ENCODE measurements at regions not wholly inside any gene's neighbourhood (a gene's known extent, or its start where the extent isn't known, plus 50 kb on each side); places are given as distances from the start of the nearest gene placed in this dataset.
"Not testable (repeated sequence)": the region's sequence is repeated elsewhere in the genome, so short reads cannot be mapped to it uniquely, and the experiment has no call there.

DNA sequence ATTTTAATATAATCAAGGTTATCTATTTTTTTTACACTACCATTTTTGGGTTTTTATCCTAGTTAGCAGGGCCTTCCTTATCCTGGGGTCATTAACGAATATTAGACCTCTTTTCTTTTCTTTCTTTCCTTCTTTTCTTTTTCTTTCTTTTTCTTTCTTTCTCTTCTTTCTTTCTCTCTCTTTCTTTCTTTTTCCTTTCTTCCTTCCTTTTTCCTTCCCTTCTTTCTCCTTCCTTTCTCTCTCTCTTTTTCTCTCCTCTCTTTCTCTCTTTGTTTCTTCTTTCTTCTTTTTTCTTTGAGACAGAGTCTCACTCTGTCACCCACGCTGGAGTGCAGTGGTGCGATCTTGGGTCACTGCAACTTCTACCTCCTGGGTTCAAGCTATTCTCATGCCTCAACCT lies 120.4 kb upstream of the PDE7B start:
- no peak overlapping the region for H3K9ac ChIP-seq (ENCODE audit: low read depth in 1 of 2, low read length in 2 of 2)
- H3K4me1 ChIP-seq (ENCODE audit: control insufficient read depth in 4 of 4, insufficient read depth in 4 of 4, low read length in 3 of 4): no peaks in the 10 kb centered on the region
- H3K27ac ChIP-seq (ENCODE audit: low read depth in 1 of 2, low read length in 2 of 2): no peak overlapping the region
- TF ChIP-seq TAF1 (conservative IDR thresholded peaks at IDR 0.05) (no peak), SP1 (IDR thresholded peaks at IDR 0.05) (no peak), FOXA1 (IDR thresholded peaks at IDR 0.05) (no peak), HNF4A (conservative IDR thresholded peaks at IDR 0.05) (no peak), FOXA2 (IDR thresholded peaks at IDR 0.05) (no peak), JUND (IDR thresholded peaks at IDR 0.05) (no peak), RXRA (IDR thresholded peaks at IDR 0.05) (no peak)
- TF ChIP-seq, protein P1, sequence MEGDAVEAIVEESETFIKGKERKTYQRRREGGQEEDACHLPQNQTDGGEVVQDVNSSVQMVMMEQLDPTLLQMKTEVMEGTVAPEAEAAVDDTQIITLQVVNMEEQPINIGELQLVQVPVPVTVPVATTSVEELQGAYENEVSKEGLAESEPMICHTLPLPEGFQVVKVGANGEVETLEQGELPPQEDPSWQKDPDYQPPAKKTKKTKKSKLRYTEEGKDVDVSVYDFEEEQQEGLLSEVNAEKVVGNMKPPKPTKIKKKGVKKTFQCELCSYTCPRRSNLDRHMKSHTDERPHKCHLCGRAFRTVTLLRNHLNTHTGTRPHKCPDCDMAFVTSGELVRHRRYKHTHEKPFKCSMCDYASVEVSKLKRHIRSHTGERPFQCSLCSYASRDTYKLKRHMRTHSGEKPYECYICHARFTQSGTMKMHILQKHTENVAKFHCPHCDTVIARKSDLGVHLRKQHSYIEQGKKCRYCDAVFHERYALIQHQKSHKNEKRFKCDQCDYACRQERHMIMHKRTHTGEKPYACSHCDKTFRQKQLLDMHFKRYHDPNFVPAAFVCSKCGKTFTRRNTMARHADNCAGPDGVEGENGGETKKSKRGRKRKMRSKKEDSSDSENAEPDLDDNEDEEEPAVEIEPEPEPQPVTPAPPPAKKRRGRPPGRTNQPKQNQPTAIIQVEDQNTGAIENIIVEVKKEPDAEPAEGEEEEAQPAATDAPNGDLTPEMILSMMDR (IDR thresholded peaks at IDR 0.05; ENCODE audit: low read depth, low read length, missing input control): no peak
- H3K36me3 ChIP-seq (ENCODE audit: control insufficient read depth in 4 of 4, insufficient read depth in 3 of 4, low read depth in 1 of 4, low read length in 3 of 4): no peaks in the 10 kb centered on the region
- no peak for DNase-seq (ENCODE audit: low spot score)
- 95% methylated on average over 3 of the region's 3 CpGs for WGBS
- H3K4me3 ChIP-seq (ENCODE audit: low read depth in 1 of 3, low read length in 3 of 3): no peak overlapping the region
- no peaks in the 10 kb centered on the region for H3K27me3 ChIP-seq (ENCODE audit: control insufficient read depth in 4 of 4, insufficient read depth in 4 of 4, low read length in 3 of 4)
- peaks cover 0 to 2% (median 0%) of the 10 kb centered on the region in 4 donors for H3K9me3 ChIP-seq (ENCODE audit: control insufficient read depth in 4 of 4, low read length in 3 of 4)

DNA sequence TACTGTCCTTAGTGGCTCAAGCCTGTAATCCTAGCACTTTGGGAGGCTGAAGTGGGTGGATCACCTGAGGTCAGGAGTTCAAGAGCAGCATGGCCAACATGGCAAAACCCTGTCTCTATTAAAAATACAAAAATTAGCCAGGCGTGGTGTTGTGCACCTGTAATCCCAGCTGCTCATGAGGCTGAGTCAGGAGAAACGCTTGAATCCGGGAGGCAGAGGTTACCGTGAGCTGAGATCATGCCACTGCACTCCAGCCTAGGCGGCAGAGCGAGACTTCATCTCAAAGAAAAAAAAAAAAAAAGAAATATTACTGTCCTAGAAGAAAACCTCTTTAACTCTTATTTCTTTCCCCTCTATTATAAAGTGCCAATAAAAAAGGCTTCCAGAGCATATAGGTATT lies 115.2 kb upstream of the PDE7B start:
- not testable (repeated sequence) for H3K4me1 ChIP-seq (ENCODE audit: control insufficient read depth in 4 of 4, insufficient read depth in 4 of 4, low read length in 3 of 4); DNase-seq (ENCODE audit: low spot score); H3K36me3 ChIP-seq (ENCODE audit: control insufficient read depth in 4 of 4, insufficient read depth in 3 of 4, low read depth in 1 of 4, low read length in 3 of 4); H3K9ac ChIP-seq (ENCODE audit: low read depth in 1 of 2, low read length in 2 of 2); H3K9me3 ChIP-seq (ENCODE audit: control insufficient read depth in 4 of 4, low read length in 3 of 4); H3K4me3 ChIP-seq (ENCODE audit: low read depth in 1 of 3, low read length in 3 of 3); H3K27me3 ChIP-seq (ENCODE audit: control insufficient read depth in 4 of 4, insufficient read depth in 4 of 4, low read length in 3 of 4); H3K27ac ChIP-seq (ENCODE audit: low read depth in 1 of 2, low read length in 2 of 2)
- 95% methylated on average over 6 of the region's 6 CpGs for WGBS

DNA sequence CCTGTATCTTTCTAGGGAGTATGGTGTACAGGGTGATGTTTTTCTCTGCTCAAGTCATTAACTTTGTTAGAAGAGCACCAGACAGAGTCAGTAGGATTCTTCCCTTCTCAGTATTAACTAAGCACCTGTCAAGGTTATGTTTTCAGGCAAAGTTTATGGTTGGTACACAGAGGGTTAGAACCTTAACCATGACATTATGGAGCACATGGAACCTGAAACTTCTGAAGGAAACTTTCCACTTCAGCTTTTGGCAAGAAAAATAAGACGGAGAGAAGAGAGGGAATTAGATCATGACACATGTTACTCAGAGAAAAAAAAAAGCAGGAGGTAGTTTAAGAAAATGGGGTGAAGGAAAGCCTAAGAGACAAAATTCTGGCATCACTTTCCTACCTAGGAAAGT lies 112.9 kb upstream of the PDE7B start:
- Histone ChIP-seq H3K36me3 (ENCODE audit: control insufficient read depth in 4 of 4, insufficient read depth in 3 of 4, low read depth in 1 of 4, low read length in 3 of 4) (no peaks in the 10 kb centered on the region), H3K9ac (ENCODE audit: low read depth in 1 of 2, low read length in 2 of 2) (no peak overlapping the region), H3K4me3 (ENCODE audit: low read depth in 1 of 3, low read length in 3 of 3) (no peak overlapping the region), H3K27me3 (ENCODE audit: control insufficient read depth in 4 of 4, insufficient read depth in 4 of 4, low read length in 3 of 4) (no peaks in the 10 kb centered on the region), H3K9me3 (ENCODE audit: control insufficient read depth in 4 of 4, low read length in 3 of 4) (no peaks in the 10 kb centered on the region), H3K27ac (ENCODE audit: low read depth in 1 of 2, low read length in 2 of 2) (no peak overlapping the region), H3K4me1 (ENCODE audit: control insufficient read depth in 4 of 4, insufficient read depth in 4 of 4, low read length in 3 of 4) (no peaks in the 10 kb centered on the region)
- 69% methylated on average over 1 of the region's 1 CpG for WGBS
- TF ChIP-seq, protein P2, sequence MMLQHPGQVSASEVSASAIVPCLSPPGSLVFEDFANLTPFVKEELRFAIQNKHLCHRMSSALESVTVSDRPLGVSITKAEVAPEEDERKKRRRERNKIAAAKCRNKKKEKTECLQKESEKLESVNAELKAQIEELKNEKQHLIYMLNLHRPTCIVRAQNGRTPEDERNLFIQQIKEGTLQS (IDR thresholded peaks at IDR 0.05): no peak
- no peak for DNase-seq (ENCODE audit: low spot score)

DNA sequence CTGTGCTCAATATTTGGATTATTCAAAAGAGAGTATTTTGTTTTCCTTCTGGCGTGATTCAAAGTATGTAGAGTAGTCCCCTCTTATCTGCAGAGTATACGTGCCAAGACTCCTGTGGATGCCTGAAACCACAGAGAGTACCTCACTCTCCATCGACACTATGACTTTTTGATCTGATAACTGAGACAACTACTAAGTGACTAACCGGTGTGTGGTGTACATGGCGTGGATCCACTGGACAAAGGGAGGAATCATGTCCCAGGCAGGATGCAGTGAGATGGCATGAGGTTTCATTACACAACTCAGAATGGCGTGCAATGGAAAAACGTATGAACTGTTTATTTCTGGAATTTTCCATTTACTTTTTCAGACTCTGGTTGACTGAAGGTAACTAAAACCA lies 112.2 kb upstream of the PDE7B start:
- Histone ChIP-seq H3K9me3 (ENCODE audit: control insufficient read depth in 4 of 4, low read length in 3 of 4) (no peaks in the 10 kb centered on the region), H3K9ac (ENCODE audit: low read depth in 1 of 2, low read length in 2 of 2) (no peak overlapping the region)

More for the DNA sequence above, 112.2 kb upstream of the PDE7B start:
- H3K27me3 ChIP-seq (ENCODE audit: control insufficient read depth in 4 of 4, insufficient read depth in 4 of 4, low read length in 3 of 4): no peaks in the 10 kb centered on the region
- no peaks in the 10 kb centered on the region for H3K36me3 ChIP-seq (ENCODE audit: control insufficient read depth in 4 of 4, insufficient read depth in 3 of 4, low read depth in 1 of 4, low read length in 3 of 4)
- H3K4me1 ChIP-seq (ENCODE audit: control insufficient read depth in 4 of 4, insufficient read depth in 4 of 4, low read length in 3 of 4): no peaks in the 10 kb centered on the region
- DNase-seq (ENCODE audit: low spot score): no peak
- WGBS: 75% methylated on average over 7 of the region's 7 CpGs
- H3K27ac ChIP-seq (ENCODE audit: low read depth in 1 of 2, low read length in 2 of 2): no peak overlapping the region
- TF ChIP-seq FOXA1 (IDR thresholded peaks at IDR 0.05) (no peak), FOXA2 (IDR thresholded peaks at IDR 0.05) (no peak), JUND (IDR thresholded peaks at IDR 0.05) (no peak), TAF1 (conservative IDR thresholded peaks at IDR 0.05) (no peak), SP1 (IDR thresholded peaks at IDR 0.05) (no peak), RXRA (IDR thresholded peaks at IDR 0.05) (no peak), HNF4A (conservative IDR thresholded peaks at IDR 0.05) (no peak), EGR1 (IDR thresholded peaks at IDR 0.05; ENCODE audit: low read depth in 2 of 2) (no peak), YY1 (IDR thresholded peaks at IDR 0.05) (no peak), RAD21 (IDR thresholded peaks at IDR 0.05) (no peak)
- TF ChIP-seq, protein P3, sequence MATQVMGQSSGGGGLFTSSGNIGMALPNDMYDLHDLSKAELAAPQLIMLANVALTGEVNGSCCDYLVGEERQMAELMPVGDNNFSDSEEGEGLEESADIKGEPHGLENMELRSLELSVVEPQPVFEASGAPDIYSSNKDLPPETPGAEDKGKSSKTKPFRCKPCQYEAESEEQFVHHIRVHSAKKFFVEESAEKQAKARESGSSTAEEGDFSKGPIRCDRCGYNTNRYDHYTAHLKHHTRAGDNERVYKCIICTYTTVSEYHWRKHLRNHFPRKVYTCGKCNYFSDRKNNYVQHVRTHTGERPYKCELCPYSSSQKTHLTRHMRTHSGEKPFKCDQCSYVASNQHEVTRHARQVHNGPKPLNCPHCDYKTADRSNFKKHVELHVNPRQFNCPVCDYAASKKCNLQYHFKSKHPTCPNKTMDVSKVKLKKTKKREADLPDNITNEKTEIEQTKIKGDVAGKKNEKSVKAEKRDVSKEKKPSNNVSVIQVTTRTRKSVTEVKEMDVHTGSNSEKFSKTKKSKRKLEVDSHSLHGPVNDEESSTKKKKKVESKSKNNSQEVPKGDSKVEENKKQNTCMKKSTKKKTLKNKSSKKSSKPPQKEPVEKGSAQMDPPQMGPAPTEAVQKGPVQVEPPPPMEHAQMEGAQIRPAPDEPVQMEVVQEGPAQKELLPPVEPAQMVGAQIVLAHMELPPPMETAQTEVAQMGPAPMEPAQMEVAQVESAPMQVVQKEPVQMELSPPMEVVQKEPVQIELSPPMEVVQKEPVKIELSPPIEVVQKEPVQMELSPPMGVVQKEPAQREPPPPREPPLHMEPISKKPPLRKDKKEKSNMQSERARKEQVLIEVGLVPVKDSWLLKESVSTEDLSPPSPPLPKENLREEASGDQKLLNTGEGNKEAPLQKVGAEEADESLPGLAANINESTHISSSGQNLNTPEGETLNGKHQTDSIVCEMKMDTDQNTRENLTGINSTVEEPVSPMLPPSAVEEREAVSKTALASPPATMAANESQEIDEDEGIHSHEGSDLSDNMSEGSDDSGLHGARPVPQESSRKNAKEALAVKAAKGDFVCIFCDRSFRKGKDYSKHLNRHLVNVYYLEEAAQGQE (IDR thresholded peaks at IDR 0.05): no peak
- TF ChIP-seq, protein P4, sequence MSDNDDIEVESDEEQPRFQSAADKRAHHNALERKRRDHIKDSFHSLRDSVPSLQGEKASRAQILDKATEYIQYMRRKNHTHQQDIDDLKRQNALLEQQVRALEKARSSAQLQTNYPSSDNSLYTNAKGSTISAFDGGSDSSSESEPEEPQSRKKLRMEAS (IDR thresholded peaks at IDR 0.05): no peak
- TF ChIP-seq, protein P5, sequence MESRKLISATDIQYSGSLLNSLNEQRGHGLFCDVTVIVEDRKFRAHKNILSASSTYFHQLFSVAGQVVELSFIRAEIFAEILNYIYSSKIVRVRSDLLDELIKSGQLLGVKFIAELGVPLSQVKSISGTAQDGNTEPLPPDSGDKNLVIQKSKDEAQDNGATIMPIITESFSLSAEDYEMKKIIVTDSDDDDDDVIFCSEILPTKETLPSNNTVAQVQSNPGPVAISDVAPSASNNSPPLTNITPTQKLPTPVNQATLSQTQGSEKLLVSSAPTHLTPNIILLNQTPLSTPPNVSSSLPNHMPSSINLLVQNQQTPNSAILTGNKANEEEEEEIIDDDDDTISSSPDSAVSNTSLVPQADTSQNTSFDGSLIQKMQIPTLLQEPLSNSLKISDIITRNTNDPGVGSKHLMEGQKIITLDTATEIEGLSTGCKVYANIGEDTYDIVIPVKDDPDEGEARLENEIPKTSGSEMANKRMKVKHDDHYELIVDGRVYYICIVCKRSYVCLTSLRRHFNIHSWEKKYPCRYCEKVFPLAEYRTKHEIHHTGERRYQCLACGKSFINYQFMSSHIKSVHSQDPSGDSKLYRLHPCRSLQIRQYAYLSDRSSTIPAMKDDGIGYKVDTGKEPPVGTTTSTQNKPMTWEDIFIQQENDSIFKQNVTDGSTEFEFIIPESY (IDR thresholded peaks at IDR 0.05): no peak
- TF ChIP-seq, protein P2 (IDR thresholded peaks at IDR 0.05): no peak
- H3K4me3 ChIP-seq (ENCODE audit: low read depth in 1 of 3, low read length in 3 of 3): no peak overlapping the region
